C4-2B (cell line): ENCODE measurements at regions not wholly inside any gene's neighbourhood (a gene's known extent, or its start where the extent isn't known, plus 50 kb on each side); places are given as distances from the start of the nearest gene placed in this dataset.
"Not testable (repeated sequence)": the region's sequence is repeated elsewhere in the genome, so short reads cannot be mapped to it uniquely, and the experiment has no call there.

Experiments
- H3K27ac ChIP-seq: fragments of 450-650 bp; 2 replicates; pipeline ENCODE4 v1.5.1; 2017
- CTCF ChIP-seq: fragments of 450-650 bp; conservative IDR thresholded peaks from 2 replicates; pipeline ENCODE4 v1.5.1; 2017; ENCODE audit warnings: mild to moderate bottlenecking
- ZFX ChIP-seq: fragments of 450-650 bp; IDR thresholded peaks from 2 replicates; pipeline ENCODE4 v1.6.1; 2017

GRCh38 chr4:82275431-82276331 lies 98.1 kb downstream of the HNRNPD start:
- no peak for TF ChIP-seq ZFX
- TF ChIP-seq CTCF, result no peak; the same call in 1 of the 2 replicates
- no peak overlapping the region for H3K27ac ChIP-seq

- H3K27ac ChIP-seq, result not testable (repeated sequence)
These were observed 99.1 kb downstream of the HNRNPD start for GRCh38 chr4:82274700-82275099.

GRCh38 chr4:82272523-82272922 lies 101.3 kb downstream of the HNRNPD start:
- H3K27ac ChIP-seq, result not testable (repeated sequence)

GRCh38 chr4:82271915-82272480 lies 101.8 kb downstream of the HNRNPD start:
- H3K27ac ChIP-seq, result not testable (repeated sequence)

GRCh38 chr4:82268826-82269193 lies 105.0 kb downstream of the HNRNPD start:
- TF ChIP-seq CTCF (peak; percentile 59), ZFX (no peak)
- H3K27ac ChIP-seq, result no peak overlapping the region

GRCh38 chr4:82268050-82268825 lies 105.6 kb downstream of the HNRNPD start:
- no peak overlapping the region for H3K27ac ChIP-seq
- TF ChIP-seq ZFX (no peak), CTCF (peak; percentile 80)

- TF ChIP-seq CTCF, result no peak
- no peak for TF ChIP-seq ZFX
- H3K27ac ChIP-seq, result no peak overlapping the region
These were observed 106.3 kb downstream of the HNRNPD start for GRCh38 chr4:82267506-82267905.

- no peak overlapping the region for H3K27ac ChIP-seq
- no peak for TF ChIP-seq CTCF
- no peak for TF ChIP-seq ZFX
These were observed 107.4 kb downstream of the HNRNPD start for GRCh38 chr4:82266345-82266744.
